Mucosa of rectum (tissue), 2 donors: ENCODE measurements at regions not wholly inside any gene's neighbourhood (a gene's known extent, or its start where the extent isn't known, plus 50 kb on each side); places are given as distances from the start of the nearest gene placed in this dataset.
"Not testable (repeated sequence)": the region's sequence is repeated elsewhere in the genome, so short reads cannot be mapped to it uniquely, and the experiment has no call there.

Source experiments
- H3K27ac ChIP-seq, 2 donors: one replicate each; pipeline ENCODE4 v1.7.0; 2013; ENCODE audit warnings: inconsistent platforms in 2 of 2, low read depth in 2 of 2, low read length in 2 of 2
- H3K27me3 ChIP-seq, 2 donors: one replicate each; pipeline ENCODE4 v1.7.0; 2013; ENCODE audit warnings: low read length in 2 of 2; ENCODE audit not compliant: control insufficient read depth in 2 of 2, insufficient read depth in 2 of 2
- H3K36me3 ChIP-seq, 2 donors: one replicate each; pipeline ENCODE4 v1.7.0; 2013; ENCODE audit warnings: low read length in 2 of 2; ENCODE audit not compliant: control insufficient read depth in 2 of 2, insufficient read depth in 2 of 2
- H3K4me1 ChIP-seq, 2 donors: one replicate each; pipeline ENCODE4 v1.7.0; 2013; ENCODE audit warnings: low read length in 2 of 2, mild to moderate bottlenecking in 1 of 2; ENCODE audit not compliant: control insufficient read depth in 2 of 2, insufficient read depth in 2 of 2
- H3K4me3 ChIP-seq, 2 donors: one replicate each; pipeline ENCODE4 v1.7.0; 2013; ENCODE audit warnings: low read length in 2 of 2
- H3K9ac ChIP-seq, 2 donors: one replicate each; pipeline ENCODE4 v1.7.0; 2013; ENCODE audit warnings: low read length in 2 of 2, low read depth in 1 of 2, mild to moderate bottlenecking in 1 of 2
- H3K9me3 ChIP-seq, 2 donors: one replicate each; pipeline ENCODE4 v1.7.0; 2013; ENCODE audit warnings: low read length in 2 of 2; ENCODE audit not compliant: control insufficient read depth in 2 of 2
- donor health status: healthy.
- donor health status: Normal muscosa, but diverticular disease.

DNA sequence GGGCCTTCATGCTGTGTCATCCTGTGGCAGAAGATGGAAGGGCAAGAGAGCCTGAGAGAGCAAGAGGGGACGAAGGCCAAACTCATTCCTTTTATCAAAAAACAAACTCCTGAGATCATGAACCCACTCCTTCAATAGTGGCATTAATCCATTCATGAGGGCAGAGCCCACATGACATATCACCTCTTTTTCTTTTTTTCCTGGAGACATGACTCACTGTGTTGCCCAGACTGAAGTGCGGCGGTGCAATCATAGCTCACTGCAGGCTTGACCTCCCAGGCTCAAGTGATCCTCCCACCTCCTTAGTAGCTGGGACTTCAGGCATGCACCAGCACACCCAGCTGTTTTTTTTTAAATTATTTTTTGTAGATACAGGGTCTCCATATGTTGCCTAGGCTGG is 92.0 kb upstream of the RNU6-1 start:
- Histone ChIP-seq H3K4me3 (no peak overlapping the region), H3K36me3 (no peaks in the 10 kb centered on the region), H3K4me1 (no peaks in the 10 kb centered on the region), H3K9me3 (no peaks in the 10 kb centered on the region), H3K27me3 (no peaks in the 10 kb centered on the region), H3K9ac (no peak overlapping the region), H3K27ac (no peak overlapping the region)

DNA sequence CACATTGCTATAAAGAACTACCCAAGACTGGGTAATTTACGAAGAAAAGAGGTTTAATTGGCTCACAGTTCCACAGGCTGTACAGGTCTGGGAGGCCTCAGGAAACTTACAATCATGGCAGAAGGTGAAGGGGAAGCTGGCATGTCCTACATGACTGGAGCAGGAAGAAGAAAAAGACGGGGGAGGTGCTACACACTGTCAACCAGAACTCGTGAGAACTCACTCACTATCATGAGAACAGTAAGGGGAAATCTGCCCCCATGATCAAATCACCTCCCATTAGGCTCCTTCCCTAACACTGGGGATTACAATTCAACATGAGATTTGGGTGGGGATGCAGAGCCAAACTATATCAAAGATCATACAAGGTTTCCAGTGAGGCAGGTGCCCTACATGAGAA is 94.3 kb upstream of the RNU6-1 start:
- H3K4me3 ChIP-seq, H3K27me3 ChIP-seq, H3K9ac ChIP-seq, H3K36me3 ChIP-seq, H3K27ac ChIP-seq, H3K9me3 ChIP-seq, H3K4me1 ChIP-seq: not testable (repeated sequence)

DNA sequence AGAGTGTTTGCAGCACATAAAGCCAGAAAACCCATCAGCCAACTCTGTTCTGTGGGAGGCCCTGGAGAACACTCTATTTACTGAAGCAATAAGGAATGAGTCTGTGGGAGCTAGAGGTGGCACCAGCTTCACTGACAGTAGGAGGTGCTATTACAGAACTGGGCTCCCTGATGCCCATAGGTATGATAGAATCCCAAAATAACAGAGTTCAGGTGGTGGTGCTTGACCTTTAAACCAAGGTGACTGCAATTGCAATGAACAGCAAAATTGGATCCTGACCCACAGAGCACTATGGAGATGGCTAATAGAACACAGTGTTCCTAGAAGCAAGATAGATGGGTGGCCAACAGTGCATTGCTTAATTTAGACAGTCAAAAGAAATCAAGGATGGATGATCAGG is 95.4 kb upstream of the RNU6-1 start:
- Histone ChIP-seq H3K4me3 (no peak overlapping the region), H3K36me3 (no peaks in the 10 kb centered on the region), H3K27me3 (no peaks in the 10 kb centered on the region), H3K9ac (no peak overlapping the region), H3K27ac (no peak overlapping the region), H3K9me3 (no peaks in the 10 kb centered on the region), H3K4me1 (no peaks in the 10 kb centered on the region)

DNA sequence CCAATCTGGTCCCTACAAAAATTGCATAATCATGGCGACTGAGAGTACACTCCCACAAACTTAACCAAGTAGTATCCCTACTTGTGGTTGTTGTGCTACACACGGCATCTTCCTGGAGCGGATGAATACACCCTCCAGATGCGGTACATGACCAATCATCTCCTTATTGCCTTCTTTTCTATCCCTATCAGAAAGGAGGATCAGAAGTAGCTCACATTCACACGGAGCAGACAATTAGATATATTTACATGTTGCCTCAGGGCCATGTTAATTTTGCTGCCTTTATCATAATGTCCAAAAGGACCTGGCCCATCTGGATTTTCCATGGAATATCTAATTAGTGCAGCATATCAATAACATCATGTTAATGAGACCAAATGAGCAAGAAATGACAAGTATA is 96.4 kb upstream of the RNU6-1 start:
- Histone ChIP-seq H3K4me1 (no peaks in the 10 kb centered on the region), H3K27ac (no peak overlapping the region), H3K27me3 (no peaks in the 10 kb centered on the region), H3K4me3 (no peak overlapping the region), H3K9me3 (no peaks in the 10 kb centered on the region), H3K36me3 (no peaks in the 10 kb centered on the region), H3K9ac (no peak overlapping the region)

DNA sequence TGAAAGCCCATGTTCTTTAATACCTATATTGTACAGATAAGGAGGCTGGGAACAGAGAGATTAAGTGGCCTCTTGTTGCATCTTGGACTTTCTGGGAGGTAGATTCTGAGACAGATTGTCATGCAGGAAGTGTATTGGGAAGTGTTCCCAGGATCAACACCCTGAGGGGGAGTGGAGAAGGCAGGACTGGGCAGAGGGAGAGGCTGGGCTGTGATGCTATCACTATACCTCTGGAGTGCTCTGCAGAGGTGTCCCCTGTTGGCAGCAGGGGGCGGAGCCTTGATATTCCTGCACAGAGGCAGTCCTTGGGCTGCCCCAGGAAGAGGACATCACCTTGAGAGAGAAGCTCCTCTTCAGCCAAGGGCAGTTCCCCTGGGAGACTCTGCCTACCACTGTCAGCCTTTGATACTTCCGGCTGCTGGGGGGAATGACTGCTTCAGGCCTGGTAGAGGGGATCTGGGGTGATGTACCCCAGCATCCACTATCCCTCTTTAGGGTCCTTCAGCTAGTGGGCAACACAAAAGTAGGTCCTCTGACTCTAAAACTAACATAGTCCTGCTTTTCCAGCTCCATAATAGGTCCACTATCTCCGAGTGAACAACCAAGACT is 97.4 kb upstream of the RNU6-1 start:
- Histone ChIP-seq H3K27ac (no peak overlapping the region), H3K4me1 (no peaks in the 10 kb centered on the region), H3K9ac (no peak overlapping the region), H3K9me3 (no peaks in the 10 kb centered on the region), H3K36me3 (no peaks in the 10 kb centered on the region), H3K4me3 (no peak overlapping the region), H3K27me3 (no peaks in the 10 kb centered on the region)

DNA sequence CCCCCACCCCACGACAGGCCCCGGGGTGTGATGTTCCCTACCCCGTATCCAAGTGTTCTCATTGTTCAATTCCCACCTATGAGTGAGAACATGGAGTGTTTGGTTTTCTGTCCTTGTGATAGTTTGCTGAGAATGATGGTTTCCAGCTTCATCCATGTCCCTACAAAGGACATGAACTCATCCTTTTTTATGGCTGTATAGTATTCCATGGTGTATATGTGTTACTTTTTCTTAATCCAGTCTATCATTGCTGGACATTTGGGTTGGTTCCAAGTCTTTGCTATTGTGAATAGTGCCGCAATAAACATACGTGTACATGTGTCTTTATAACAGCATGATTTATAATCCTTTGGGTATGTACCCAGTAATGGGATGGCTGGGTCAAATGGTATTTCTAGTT is 99.3 kb upstream of the RNU6-1 start:
- not testable (repeated sequence) for H3K9ac ChIP-seq, H3K9me3 ChIP-seq, H3K27ac ChIP-seq, H3K4me1 ChIP-seq, H3K4me3 ChIP-seq, H3K27me3 ChIP-seq, H3K36me3 ChIP-seq

DNA sequence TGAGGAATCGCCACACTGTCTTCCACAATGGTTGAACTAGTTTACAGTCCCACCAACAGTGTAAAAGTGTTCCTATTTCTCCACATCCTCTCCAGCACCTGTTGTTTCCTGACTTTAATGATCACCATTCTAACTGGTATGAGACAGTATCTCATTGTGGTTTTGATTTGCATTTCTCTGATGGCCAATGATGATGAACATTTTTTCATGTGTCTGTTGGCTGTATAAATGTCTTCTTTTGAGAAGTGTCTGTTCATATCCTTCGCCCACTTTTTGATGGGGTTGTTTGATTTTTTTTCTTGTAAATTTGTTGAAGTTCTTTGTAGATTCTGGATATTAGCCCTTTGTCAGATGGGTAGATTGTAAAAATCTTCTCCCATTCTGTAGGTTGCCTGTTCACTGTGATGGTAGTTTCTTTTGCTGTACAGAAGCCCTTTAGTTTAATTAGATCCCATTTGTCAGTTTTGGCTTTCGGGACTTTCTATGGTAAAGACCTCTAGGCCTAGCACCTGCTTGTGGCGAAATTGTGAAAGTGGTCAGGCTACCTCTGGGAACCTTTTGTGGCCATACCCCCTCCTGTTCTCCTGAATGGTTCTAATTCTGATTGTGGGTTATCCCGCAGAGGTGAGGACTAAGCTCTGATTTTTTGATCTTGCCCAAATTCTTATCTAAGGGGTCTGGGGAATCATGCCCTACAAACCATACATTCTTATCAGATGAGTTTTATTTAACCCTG is 99.9 kb upstream of the RNU6-1 start:
- H3K4me3 ChIP-seq, H3K9me3 ChIP-seq, H3K9ac ChIP-seq, H3K4me1 ChIP-seq, H3K27me3 ChIP-seq, H3K36me3 ChIP-seq, H3K27ac ChIP-seq: not testable (repeated sequence)

DNA sequence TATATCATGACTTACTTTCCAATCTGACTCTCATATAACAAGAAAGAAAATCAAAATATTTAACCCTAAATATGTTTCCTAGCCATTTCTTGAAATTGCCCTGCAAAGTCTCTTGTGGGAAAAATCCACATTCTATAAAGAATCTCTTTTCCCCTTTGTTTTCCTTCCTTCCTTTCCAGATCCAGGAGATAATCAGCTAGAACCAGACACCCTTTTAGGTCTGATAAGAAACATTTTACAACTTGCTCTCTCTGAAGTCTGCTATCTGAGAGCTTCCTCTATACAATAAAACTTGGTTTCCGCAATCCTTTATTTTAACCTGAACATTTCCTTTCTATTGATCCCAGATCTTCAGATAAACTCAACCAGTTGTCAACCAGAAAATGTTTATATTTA is 100.5 kb upstream of the RNU6-1 start:
- Histone ChIP-seq H3K4me1 (no peaks in the 10 kb centered on the region), H3K27me3 (no peaks in the 10 kb centered on the region), H3K27ac (no peak overlapping the region), H3K9ac (no peak overlapping the region), H3K4me3 (no peak overlapping the region), H3K9me3 (no peaks in the 10 kb centered on the region), H3K36me3 (no peaks in the 10 kb centered on the region)

DNA sequence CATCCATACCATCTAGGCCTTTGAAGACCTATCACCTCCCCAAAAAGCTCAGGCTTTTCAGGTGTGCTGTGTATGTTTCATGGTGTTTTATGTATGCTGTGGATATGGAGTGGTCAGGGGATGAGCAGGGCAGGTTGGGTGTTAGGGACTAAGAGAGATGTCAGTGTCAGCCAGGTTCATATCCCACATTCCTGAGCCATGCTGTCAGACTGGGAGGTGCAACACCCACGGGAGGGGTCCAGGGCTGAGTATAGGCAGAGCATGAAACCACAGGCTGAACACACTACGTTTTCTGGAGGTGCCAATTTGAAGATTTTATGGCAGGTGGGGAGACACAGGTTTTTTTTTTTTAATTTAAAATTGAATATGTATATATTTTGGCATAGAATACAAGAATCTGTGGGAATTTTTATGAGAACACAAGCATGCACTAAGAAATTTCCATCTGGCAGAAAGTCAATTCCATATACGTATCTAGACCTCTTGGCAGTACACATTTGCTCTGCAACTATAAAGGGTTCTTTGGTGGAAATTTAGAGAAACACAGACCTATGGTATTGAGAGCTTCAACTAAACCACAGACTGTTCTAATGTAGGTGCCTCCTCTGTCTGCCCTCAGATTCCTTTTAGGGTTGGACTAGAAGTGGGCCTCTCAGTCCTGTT is 101.9 kb upstream of the RNU6-1 start:
- no peak overlapping the region for H3K4me3 ChIP-seq
- no peak overlapping the region for H3K9ac ChIP-seq
- no peaks in the 10 kb centered on the region for H3K27me3 ChIP-seq
- H3K27ac ChIP-seq, result no peak overlapping the region
- H3K9me3 ChIP-seq, result no peaks in the 10 kb centered on the region
- H3K36me3 ChIP-seq, result no peaks in the 10 kb centered on the region
- no peaks in the 10 kb centered on the region for H3K4me1 ChIP-seq

DNA sequence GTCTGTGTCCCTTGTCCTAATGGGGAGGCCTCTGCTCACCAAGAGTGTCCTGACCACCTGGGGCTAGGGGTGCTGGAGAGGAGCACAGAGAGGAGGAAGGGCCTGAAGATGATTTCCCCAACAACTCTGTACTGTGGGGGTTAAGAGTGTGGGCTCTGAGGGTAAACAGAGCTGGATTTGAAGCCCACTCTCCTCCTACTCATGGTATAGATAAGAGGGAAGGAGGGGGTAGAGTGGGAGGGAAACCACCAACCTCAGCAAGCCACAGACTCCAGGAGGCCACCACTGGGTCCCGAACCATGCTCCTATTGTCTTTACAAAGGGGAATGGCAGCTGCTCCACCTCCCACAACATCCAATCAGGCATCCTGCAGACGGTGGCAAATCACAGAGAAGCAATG is 103.6 kb upstream of the RNU6-1 start:
- H3K4me1 ChIP-seq, result no peaks in the 10 kb centered on the region
- H3K36me3 ChIP-seq, result no peaks in the 10 kb centered on the region
- H3K27ac ChIP-seq, result no peak overlapping the region
- no peaks in the 10 kb centered on the region for H3K9me3 ChIP-seq
- no peak overlapping the region for H3K4me3 ChIP-seq
- H3K27me3 ChIP-seq, result no peaks in the 10 kb centered on the region
- H3K9ac ChIP-seq, result no peak overlapping the region
